ENCODE measurements at regions not wholly inside any gene's neighbourhood (a gene's known extent, or its start where the extent isn't known, plus 50 kb on each side); places are given as distances from the start of the nearest gene placed in this dataset.

DNA sequence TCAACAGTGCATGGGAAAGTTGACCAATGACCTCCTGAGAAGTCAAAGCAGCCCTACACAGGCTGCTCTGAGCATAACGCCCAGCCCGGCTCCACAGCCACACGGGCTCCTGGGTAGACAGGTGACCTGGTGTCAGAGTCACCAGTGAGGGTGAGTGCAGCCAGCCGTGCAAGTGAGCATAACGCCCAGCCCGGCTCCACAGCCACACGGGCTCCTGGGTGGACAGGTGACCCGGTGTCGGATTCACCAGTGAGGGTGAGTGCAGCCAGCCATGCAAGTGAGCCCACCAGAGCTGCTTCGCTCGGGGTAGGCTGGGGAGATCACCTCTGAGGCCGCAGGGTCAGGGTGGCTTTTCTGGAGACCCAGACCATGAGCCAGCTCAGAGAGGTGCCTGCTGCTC, 94.3 kb upstream of the TMEM18 start:
- in situ Hi-C loops (cut with HindIII; ENCODE audit: low pct_unique_long_range_greater_than_20kb, low sequenced_read_pairs) = no loop called here
- H3K4me3 ChIP-seq (ENCODE audit: low read depth in 2 of 2, low read length in 2 of 2) = no peak overlapping the region
- DNase-seq (ENCODE audit: low read depth, low spot score) = no peak
- no peak for TF ChIP-seq POLR2AphosphoS5 (IDR thresholded peaks at IDR 0.05; ENCODE audit: low read depth, low read length)
- TF ChIP-seq REST (IDR thresholded peaks at IDR 0.05; ENCODE audit: insufficient read depth in 1 of 2, low read depth in 2 of 2, low read length in 1 of 2) = no peak
- TF ChIP-seq, protein P1, sequence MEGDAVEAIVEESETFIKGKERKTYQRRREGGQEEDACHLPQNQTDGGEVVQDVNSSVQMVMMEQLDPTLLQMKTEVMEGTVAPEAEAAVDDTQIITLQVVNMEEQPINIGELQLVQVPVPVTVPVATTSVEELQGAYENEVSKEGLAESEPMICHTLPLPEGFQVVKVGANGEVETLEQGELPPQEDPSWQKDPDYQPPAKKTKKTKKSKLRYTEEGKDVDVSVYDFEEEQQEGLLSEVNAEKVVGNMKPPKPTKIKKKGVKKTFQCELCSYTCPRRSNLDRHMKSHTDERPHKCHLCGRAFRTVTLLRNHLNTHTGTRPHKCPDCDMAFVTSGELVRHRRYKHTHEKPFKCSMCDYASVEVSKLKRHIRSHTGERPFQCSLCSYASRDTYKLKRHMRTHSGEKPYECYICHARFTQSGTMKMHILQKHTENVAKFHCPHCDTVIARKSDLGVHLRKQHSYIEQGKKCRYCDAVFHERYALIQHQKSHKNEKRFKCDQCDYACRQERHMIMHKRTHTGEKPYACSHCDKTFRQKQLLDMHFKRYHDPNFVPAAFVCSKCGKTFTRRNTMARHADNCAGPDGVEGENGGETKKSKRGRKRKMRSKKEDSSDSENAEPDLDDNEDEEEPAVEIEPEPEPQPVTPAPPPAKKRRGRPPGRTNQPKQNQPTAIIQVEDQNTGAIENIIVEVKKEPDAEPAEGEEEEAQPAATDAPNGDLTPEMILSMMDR (IDR thresholded peaks at IDR 0.05) = no peak
- TF ChIP-seq SIN3A (IDR thresholded peaks at IDR 0.05; ENCODE audit: borderline replicate concordance, insufficient read depth, low read depth, low read length) = no peak
- no peak for TF ChIP-seq TCF7L2 (IDR thresholded peaks at IDR 0.05; ENCODE audit: low read depth, low read length)
- no TSS peak for BruUV-seq (replicated peaks)
- ChIA-PET CTCF (no interaction called here), POLR2A (no interaction called here)
- no peaks in the 10 kb centered on the region for H3K9me3 ChIP-seq (ENCODE audit: control insufficient read depth, insufficient read depth, low read depth, low read length)
- H3K4me1 ChIP-seq (ENCODE audit: control insufficient read depth, insufficient read depth, low read length) = no peaks in the 10 kb centered on the region
- no peak for ATAC-seq
- H3K27ac ChIP-seq (ENCODE audit: low read length) = no peak overlapping the region
- intact Hi-C loops (cut with micrococcal nuclease; ENCODE audit: unreplicated experiment) = no loop called here
- no peaks in the 10 kb centered on the region for H3K27me3 ChIP-seq (ENCODE audit: control insufficient read depth, insufficient read depth, low read length)
- H3K36me3 ChIP-seq (ENCODE audit: control insufficient read depth, insufficient read depth, low read length) = no peaks in the 10 kb centered on the region

DNA sequence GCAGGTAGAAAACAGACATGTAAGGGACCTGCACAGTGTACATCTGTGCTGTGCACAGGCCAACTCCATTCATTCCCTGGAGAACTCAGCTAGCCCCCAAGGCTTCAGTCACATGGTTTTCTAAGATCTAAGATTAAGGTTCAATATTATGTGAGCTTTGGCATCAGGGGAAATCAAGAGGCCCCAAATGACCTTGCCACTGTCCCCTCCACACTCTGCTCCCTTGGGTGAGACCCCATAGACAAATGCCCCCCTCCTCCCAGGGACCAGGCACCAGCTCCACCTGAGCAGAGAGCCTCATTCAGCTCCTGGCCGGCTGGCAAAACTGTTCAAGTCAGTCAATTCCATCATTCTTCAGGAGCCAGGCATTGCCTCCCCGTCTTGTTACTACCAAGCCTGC, 93.6 kb upstream of the TMEM18 start:
- Histone ChIP-seq H3K4me3 (ENCODE audit: low read depth in 2 of 2, low read length in 2 of 2) (no peak overlapping the region), H3K36me3 (ENCODE audit: control insufficient read depth, insufficient read depth, low read length) (no peaks in the 10 kb centered on the region), H3K9me3 (ENCODE audit: control insufficient read depth, insufficient read depth, low read depth, low read length) (no peaks in the 10 kb centered on the region), H3K4me1 (ENCODE audit: control insufficient read depth, insufficient read depth, low read length) (no peaks in the 10 kb centered on the region), H3K27ac (ENCODE audit: low read length) (no peak overlapping the region), H3K27me3 (ENCODE audit: control insufficient read depth, insufficient read depth, low read length) (no peaks in the 10 kb centered on the region)
- no peak for TF ChIP-seq REST (IDR thresholded peaks at IDR 0.05; ENCODE audit: insufficient read depth in 1 of 2, low read depth in 2 of 2, low read length in 1 of 2)
- no peak for TF ChIP-seq TCF7L2 (IDR thresholded peaks at IDR 0.05; ENCODE audit: low read depth, low read length)
- TF ChIP-seq SIN3A (IDR thresholded peaks at IDR 0.05; ENCODE audit: borderline replicate concordance, insufficient read depth, low read depth, low read length) = no peak
- TF ChIP-seq, protein P1 (IDR thresholded peaks at IDR 0.05) = no peak
- TF ChIP-seq POLR2AphosphoS5 (IDR thresholded peaks at IDR 0.05; ENCODE audit: low read depth, low read length) = no peak
- intact Hi-C loops (cut with micrococcal nuclease; ENCODE audit: unreplicated experiment) (no loop called here), in situ Hi-C loops (cut with HindIII; ENCODE audit: low pct_unique_long_range_greater_than_20kb, low sequenced_read_pairs) (no loop called here)
- ATAC-seq (no peak), DNase-seq (ENCODE audit: low read depth, low spot score) (no peak)
- ChIA-PET POLR2A (no interaction called here), CTCF (no interaction called here)
- no TSS peak for BruUV-seq (replicated peaks)
